ENCODE measurements at regions not wholly inside any gene's neighbourhood (a gene's known extent, or its start where the extent isn't known, plus 50 kb on each side); places are given as distances from the start of the nearest gene placed in this dataset.

DNA sequence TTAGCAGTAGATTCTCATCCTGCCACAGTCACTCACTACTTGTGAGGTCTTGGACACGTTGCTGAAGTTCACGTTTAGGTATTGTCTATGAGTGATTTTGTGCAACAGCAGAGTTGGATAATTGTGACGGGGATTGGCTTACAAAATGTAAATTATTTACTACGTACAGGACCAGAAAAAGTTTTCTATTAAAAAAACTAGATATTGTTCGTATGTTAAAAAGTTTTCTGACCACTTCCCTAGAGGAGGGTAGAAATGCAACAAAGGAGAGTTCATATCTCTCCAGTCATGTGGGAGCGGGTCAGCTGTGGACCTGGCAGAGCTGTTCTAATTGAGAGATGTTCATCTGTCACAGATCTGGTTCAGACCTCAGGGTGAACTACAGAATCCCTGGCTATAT lies 976.1 kb upstream of the NUDT12 start:
- TF ChIP-seq SIN3A (IDR thresholded peaks at IDR 0.05; ENCODE audit: borderline replicate concordance, insufficient read depth, low read length) = no peak
- TF ChIP-seq, protein P1, sequence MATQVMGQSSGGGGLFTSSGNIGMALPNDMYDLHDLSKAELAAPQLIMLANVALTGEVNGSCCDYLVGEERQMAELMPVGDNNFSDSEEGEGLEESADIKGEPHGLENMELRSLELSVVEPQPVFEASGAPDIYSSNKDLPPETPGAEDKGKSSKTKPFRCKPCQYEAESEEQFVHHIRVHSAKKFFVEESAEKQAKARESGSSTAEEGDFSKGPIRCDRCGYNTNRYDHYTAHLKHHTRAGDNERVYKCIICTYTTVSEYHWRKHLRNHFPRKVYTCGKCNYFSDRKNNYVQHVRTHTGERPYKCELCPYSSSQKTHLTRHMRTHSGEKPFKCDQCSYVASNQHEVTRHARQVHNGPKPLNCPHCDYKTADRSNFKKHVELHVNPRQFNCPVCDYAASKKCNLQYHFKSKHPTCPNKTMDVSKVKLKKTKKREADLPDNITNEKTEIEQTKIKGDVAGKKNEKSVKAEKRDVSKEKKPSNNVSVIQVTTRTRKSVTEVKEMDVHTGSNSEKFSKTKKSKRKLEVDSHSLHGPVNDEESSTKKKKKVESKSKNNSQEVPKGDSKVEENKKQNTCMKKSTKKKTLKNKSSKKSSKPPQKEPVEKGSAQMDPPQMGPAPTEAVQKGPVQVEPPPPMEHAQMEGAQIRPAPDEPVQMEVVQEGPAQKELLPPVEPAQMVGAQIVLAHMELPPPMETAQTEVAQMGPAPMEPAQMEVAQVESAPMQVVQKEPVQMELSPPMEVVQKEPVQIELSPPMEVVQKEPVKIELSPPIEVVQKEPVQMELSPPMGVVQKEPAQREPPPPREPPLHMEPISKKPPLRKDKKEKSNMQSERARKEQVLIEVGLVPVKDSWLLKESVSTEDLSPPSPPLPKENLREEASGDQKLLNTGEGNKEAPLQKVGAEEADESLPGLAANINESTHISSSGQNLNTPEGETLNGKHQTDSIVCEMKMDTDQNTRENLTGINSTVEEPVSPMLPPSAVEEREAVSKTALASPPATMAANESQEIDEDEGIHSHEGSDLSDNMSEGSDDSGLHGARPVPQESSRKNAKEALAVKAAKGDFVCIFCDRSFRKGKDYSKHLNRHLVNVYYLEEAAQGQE (IDR thresholded peaks at IDR 0.05; ENCODE audit: insufficient read depth in 1 of 2, low read depth in 2 of 2, low read length in 2 of 2) = no peak

All from PFSK-1 (cell line).